Spinal cord (tissue), 9 donors: ENCODE measurements at regions not wholly inside any gene's neighbourhood (a gene's known extent, or its start where the extent isn't known, plus 50 kb on each side); places are given as distances from the start of the nearest gene placed in this dataset.
A peak's percentile ranks its signal among the peaks of the same experiment; 100 is the strongest.
"Not testable (repeated sequence)": the region's sequence is repeated elsewhere in the genome, so short reads cannot be mapped to it uniquely, and the experiment has no call there.

Experiments used
- DNase-seq, 6 donors: peaks; one replicate each; pipeline versions ENCODE4 v3.0.0 to v3.0.0-alpha.2; 2013 to 2015; ENCODE audit warnings: low spot score in 6 of 6, low read depth in 4 of 6
- H3K27ac ChIP-seq: one replicate; pipeline ENCODE4 v1.5.1; 2013; ENCODE audit warnings: low read depth, low read length, control low read depth
- H3K27me3 ChIP-seq: one replicate; pipeline ENCODE4 v1.6.1; 2013; ENCODE audit warnings: low read length; ENCODE audit not compliant: control insufficient read depth, insufficient read depth
- H3K36me3 ChIP-seq: one replicate; pipeline ENCODE4 v1.6.1; 2013; ENCODE audit warnings: low read length; ENCODE audit not compliant: control insufficient read depth, insufficient read depth
- H3K4me1 ChIP-seq: one replicate; pipeline ENCODE4 v1.6.1; 2013; ENCODE audit warnings: low read length; ENCODE audit not compliant: control insufficient read depth, insufficient read depth
- H3K4me3 ChIP-seq: one replicate; pipeline ENCODE4 v1.5.1; 2013; ENCODE audit warnings: low read depth, low read length, control low read depth
- H3K9me3 ChIP-seq: one replicate; pipeline ENCODE4 v1.6.1; 2013; ENCODE audit warnings: low read length; ENCODE audit not compliant: control insufficient read depth, insufficient read depth
- WGBS: methylation state at CpG from one replicate; pipeline ENCODE4 v1.1.5; 2013; ENCODE audit warnings: missing lambda C conversion rate; ENCODE audit not compliant: insufficient coverage; 5-methylcytosine and 5-hydroxymethylcytosine counted together
- donor health status: healthy.

DNA sequence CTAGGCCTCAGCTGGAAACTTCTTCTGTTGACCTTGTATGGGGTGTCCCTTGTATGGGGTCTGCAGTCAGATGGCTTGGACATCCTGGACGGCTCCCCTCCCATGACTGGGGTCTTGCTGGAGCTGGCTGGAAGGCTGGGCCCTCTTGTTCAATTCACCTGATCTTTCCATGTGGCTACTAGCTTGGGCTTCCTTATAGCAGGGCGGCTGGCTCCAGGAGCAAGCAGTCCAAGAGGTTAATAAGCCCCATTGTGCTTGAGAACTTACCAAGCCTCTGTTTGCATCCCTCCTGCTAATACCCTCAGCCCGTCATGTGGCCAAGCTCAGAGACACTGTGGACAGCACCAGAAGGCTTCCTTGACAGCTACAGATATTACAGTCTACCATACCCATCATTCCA lies 111.6 kb upstream of the NPAS2 start:
- H3K4me3 ChIP-seq = no peak overlapping the region
- no peaks in the 10 kb centered on the region for H3K36me3 ChIP-seq
- no peaks in the 10 kb centered on the region for H3K9me3 ChIP-seq
- 62% methylated on average over 3 of the region's 3 CpGs for WGBS
- H3K27ac ChIP-seq = no peak overlapping the region
- no peaks in the 10 kb centered on the region for H3K27me3 ChIP-seq
- DNase-seq = no peak
- H3K4me1 ChIP-seq = no peaks in the 10 kb centered on the region

DNA sequence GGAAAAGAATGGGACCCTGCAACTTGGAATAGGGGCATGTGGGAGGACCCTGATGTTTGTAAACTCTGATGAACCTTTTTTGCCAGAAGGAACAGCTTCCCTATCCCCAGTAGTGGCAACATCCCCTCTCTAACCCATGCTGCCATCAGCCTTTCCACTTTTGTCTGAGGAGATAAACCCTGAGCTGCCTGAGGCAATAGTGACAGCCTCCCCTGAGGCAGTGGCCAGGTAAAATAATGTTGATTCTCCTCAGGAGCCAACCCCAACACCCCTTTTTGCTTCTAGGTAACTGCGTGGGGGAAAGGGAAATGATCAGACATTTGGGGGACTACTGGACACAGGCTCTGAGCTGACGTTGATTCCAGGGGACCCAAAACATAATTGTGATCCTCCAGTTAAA lies 106.8 kb upstream of the NPAS2 start:
- Histone ChIP-seq H3K36me3 (no peaks in the 10 kb centered on the region), H3K27ac (no peak overlapping the region), H3K27me3 (no peaks in the 10 kb centered on the region), H3K4me1 (no peaks in the 10 kb centered on the region), H3K9me3 (no peaks in the 10 kb centered on the region), H3K4me3 (no peak overlapping the region)
- WGBS = 50% methylated on average over 2 of the region's 2 CpGs
- DNase-seq = no peak

DNA sequence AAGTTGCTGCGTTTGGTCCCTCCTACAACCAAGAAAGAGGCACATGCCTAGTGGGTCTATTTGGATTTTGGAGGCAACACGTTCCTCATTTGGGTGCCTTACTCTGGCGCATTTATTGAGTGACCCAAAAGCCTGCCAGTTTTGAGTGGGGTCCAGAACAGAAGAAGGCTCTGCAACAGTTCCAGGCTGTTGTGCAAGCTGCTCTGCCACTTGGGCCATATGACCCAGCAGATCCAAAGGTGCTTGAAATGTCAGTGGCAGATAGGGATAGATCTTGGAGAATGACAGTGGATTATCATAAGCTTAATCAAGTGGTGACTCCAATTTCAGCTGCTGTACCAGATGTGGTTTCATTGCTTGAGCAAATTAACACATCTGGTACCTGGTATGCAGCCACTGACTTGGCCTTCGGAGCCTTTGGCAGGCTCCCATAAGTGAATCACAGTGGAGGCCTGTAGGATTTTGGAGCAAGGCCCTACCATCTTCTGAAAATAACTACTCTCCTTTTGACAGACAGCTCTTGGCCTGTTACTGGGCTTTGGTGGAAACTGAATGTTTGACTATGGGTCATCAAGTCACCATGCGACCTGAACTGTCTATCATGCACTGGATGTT lies 105.4 kb upstream of the NPAS2 start:
- H3K9me3 ChIP-seq, DNase-seq, H3K27ac ChIP-seq, H3K4me1 ChIP-seq, H3K4me3 ChIP-seq, H3K27me3 ChIP-seq, H3K36me3 ChIP-seq: not testable (repeated sequence)
- 87% methylated on average over 3 of the region's 5 CpGs for WGBS

DNA sequence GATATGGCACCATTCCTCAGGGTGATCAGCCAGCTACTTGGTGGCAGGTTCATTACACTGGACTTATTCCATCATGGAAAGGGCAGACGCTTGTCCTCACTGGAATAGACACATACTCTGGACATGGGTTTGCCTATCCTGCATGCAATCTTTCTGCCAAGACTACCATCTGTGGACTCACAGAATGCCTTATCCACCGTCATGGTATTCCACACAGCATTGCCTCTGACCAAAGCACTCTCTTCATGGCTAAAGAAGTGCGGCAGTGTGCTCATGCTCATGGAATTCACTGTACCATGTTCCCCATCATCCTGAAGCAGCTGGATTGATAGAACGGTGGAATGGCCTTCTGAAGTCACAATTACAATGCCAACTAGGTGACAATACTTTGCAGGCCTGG lies 104.1 kb upstream of the NPAS2 start:
- not testable (repeated sequence) for H3K27ac ChIP-seq, DNase-seq, H3K4me1 ChIP-seq, H3K27me3 ChIP-seq, H3K36me3 ChIP-seq, H3K4me3 ChIP-seq, H3K9me3 ChIP-seq
- 86% methylated on average over 4 of the region's 4 CpGs for WGBS

DNA sequence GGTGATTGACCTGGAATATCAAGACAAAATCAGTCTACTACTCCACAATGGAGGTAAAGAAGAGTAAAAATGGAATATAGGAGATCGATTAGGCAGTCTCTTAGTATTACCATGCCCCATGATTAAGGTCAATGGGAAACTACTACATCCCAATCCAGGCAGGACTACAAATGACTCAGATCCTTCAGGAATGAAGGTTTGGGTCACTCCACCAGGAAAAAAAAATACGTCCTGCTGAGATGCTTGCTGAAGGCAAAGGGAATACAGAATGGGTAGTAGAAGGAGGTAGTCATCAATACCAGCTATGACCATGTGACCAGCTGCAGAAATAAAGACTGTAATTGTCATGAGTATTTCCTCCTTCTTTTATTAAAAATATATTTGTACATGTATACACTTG lies 103.4 kb upstream of the NPAS2 start:
- no peaks in the 10 kb centered on the region for H3K36me3 ChIP-seq
- H3K27me3 ChIP-seq = no peaks in the 10 kb centered on the region
- no peak overlapping the region for H3K4me3 ChIP-seq
- no peaks in the 10 kb centered on the region for H3K4me1 ChIP-seq
- 60% methylated on average over 1 of the region's 2 CpGs for WGBS
- no peak for DNase-seq
- no peaks in the 10 kb centered on the region for H3K9me3 ChIP-seq
- no peak overlapping the region for H3K27ac ChIP-seq

DNA sequence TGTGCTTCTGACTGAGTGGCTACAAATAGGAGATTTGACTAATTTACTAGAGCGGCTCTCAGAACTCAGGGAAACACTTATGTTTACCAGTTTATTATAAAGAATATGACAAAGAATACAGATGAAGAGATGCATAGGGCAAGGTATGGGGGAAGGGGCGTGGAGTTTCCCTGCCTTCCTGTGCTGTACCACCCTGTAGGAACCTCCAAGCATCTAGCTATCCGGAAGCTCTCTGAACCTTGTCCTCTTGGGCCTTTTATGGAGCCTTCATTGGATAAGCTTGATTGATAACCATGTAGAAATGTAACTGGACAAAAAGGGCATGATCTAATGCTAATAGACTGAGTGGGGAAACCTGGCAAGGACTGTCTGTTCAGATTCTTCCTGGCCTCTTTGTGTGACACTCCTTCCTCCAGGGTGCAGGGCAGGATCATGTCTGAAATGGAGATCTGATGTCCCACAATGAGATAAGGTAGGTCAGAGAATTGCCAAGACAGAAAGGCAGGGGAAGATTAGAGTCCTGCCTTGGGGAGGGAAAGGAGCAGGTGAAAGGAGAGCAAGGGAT lies 101.8 kb upstream of the NPAS2 start:
- Histone ChIP-seq H3K4me3 (no peak overlapping the region), H3K27ac (no peak overlapping the region), H3K9me3 (no peaks in the 10 kb centered on the region), H3K36me3 (no peaks in the 10 kb centered on the region), H3K27me3 (no peaks in the 10 kb centered on the region), H3K4me1 (no peaks in the 10 kb centered on the region)
- 92% methylated on average over 2 of the region's 3 CpGs for WGBS
- no peak for DNase-seq

DNA sequence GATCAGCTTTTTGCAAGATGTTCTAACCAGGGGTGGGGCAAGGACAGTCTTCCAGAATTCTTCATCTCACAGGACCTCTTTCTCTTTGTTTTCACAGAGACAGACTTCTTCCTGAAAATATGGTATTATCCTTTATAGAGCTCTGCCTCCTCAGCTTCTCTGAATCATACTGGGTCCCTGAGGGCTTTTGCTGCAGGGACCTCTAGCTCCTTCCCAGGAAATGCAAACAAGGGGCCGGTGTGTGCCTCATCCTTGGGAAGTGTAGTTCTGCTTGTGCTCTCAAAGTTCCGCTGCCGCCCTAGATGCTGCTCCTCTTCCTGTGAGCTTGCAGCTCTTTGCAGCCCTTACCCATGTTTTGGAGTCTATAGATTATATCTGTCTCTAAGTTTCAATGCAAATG lies 99.5 kb upstream of the NPAS2 start:
- no peak overlapping the region for H3K27ac ChIP-seq
- H3K9me3 ChIP-seq = no peaks in the 10 kb centered on the region
- no peaks in the 10 kb centered on the region for H3K4me1 ChIP-seq
- DNase-seq = no peak
- H3K36me3 ChIP-seq = no peaks in the 10 kb centered on the region
- no peak overlapping the region for H3K4me3 ChIP-seq
- H3K27me3 ChIP-seq = no peaks in the 10 kb centered on the region
- WGBS = 75% methylated on average over 2 of the region's 3 CpGs

DNA sequence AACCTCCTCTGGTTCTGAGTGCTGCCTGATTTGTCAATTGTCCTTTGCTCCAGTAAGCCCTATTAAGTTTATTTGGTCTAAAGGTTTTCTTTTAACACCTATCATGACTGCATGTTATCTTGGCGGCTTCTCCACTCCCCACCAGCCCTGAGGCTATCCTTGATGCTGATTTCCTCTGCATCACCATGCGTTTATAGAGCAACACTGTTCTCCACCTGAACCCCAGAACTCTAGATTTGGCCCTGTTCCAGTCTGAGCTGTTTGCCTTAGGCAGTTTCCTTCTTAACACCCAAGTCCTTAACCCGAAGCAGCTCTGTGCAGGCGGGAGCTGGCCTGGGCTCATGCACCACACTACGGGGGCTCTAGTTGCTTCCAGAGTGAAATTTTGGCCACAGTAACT lies 98.2 kb upstream of the NPAS2 start:
- Histone ChIP-seq H3K4me3 (no peak overlapping the region), H3K9me3 (no peaks in the 10 kb centered on the region), H3K4me1 (no peaks in the 10 kb centered on the region), H3K27me3 (no peaks in the 10 kb centered on the region), H3K36me3 (no peaks in the 10 kb centered on the region), H3K27ac (no peak overlapping the region)
- DNase-seq = no peak
- WGBS = 93% methylated on average over 4 of the region's 5 CpGs

DNA sequence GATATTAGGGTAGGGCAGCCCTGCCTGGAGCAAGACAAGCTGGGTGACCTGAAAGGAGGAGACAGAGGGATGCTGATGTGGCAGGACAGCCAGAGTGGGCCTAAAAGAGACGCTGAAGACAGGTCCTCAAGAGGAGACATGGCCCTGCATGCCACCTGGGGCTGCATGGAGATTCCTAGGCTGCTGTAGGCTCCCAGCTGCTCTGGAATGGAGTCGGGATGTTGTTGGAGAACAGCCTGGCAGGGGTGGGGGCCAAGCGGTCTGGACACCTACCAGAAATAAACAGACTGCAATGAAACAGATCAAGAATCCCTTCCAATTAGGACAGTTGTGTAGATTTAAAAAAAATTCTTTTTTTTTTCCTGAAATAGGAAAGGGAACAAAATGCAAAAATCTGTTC lies 97.8 kb upstream of the NPAS2 start:
- H3K9me3 ChIP-seq = no peaks in the 10 kb centered on the region
- H3K27ac ChIP-seq = no peak overlapping the region
- H3K36me3 ChIP-seq = no peaks in the 10 kb centered on the region
- no peaks in the 10 kb centered on the region for H3K4me1 ChIP-seq
- no peak overlapping the region for H3K4me3 ChIP-seq
- 69% methylated on average over 1 of the region's 3 CpGs for WGBS
- no peaks in the 10 kb centered on the region for H3K27me3 ChIP-seq
- peak in 1 of 6 donors; percentile 21 for DNase-seq

DNA sequence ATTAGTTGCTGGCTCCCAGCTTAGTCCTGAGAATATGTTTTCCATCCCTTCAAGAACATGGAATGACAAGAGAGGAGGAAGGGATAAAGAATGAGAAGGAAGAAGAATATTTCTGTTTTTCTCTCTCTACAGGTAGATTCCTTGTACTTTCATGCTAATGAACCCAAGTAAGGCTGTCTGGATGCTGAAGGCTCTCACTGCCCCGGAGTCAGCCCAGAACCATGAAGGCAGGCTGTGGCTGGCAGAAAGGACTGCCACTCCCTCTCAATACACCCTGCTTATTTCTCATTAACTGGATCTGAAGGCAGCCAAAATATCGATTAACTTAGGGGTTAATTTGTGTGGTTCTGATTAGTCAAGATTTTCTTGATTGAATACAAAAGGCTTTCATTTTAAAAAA lies 93.1 kb upstream of the NPAS2 start:
- WGBS = no CpG with 5 or more reads among the region's 2 CpGs
- no peaks in the 10 kb centered on the region for H3K4me1 ChIP-seq
- H3K9me3 ChIP-seq = no peaks in the 10 kb centered on the region
- H3K36me3 ChIP-seq = no peaks in the 10 kb centered on the region
- H3K27me3 ChIP-seq = no peaks in the 10 kb centered on the region
- H3K27ac ChIP-seq = no peak overlapping the region
- no peak overlapping the region for H3K4me3 ChIP-seq
- no peak for DNase-seq
